ENCODE measurements at regions not wholly inside any gene's neighbourhood (a gene's known extent, or its start where the extent isn't known, plus 50 kb on each side); places are given as distances from the start of the nearest gene placed in this dataset.

DNA sequence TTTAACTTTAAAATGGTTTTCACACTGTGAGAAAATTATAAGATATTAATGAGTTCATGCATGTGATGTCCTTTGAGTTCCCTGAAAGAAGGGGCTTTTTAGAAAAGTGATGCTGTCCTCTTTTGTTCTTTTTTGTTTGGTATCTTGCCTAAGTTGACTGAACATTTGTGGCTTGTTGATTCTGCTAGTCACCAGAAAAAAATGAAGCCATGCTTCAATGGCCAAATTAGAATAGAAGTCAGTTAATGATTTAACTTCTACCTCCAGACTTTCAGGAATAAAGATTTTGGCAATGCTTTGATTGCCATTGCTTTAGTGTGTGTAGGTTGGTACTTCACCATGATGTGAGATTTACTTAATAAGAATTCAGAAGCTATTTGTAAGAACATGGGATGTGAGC, 260.6 kb upstream of the NECTIN3 start (continued):
- TF ChIP-seq SAFB2 (IDR thresholded peaks at IDR 0.05; ENCODE audit: borderline replicate concordance, low read depth, low read length, severe bottlenecking): no peak

DNA sequence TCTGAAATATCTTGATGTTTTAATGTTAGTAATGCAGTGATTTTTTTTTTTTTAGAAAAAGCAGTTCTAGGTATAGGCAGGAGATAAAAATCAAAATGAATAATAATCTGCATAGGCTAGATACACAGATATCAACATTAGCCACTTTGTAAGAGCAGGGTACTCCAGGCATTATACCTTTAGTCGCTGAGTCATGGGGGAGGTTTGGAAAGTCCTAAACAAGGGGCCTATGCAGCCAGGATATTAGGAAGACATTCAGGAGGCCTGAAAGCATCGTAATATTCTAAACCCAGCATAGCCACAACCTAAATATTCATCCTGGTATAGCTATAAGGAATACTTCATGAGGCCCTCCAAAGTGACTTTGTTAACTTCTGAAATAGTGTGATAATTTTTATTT, 258.1 kb upstream of the NECTIN3 start:
- H3K27me3 ChIP-seq (ENCODE audit: control insufficient read depth in 2 of 2, insufficient read depth in 2 of 2, low read length in 2 of 2): no peaks in the 10 kb centered on the region
- no peaks in the 10 kb centered on the region for H3K4me1 ChIP-seq (replicated peaks in 1 of 2; ENCODE audit: control insufficient read depth in 2 of 2, insufficient read depth in 2 of 2, low read length in 2 of 2)
- FAIRE-seq (no peak), ATAC-seq (no peak), DNase-seq (ENCODE audit: extremely low read depth in 1 of 4, low spot score in 3 of 4) (no peak)
- H2AFZ ChIP-seq (ENCODE audit: low read depth, low read length): no peak overlapping the region
- H3K36me3 ChIP-seq (ENCODE audit: control insufficient read depth, insufficient read depth, low read length): no peaks in the 10 kb centered on the region
- 0% methylated on average over 2 of the region's 2 CpGs for WGBS (ENCODE audit: insufficient coverage, low coverage, missing lambda C conversion rate)
- intact Hi-C loops (cut with micrococcal nuclease) (no loop called here), in situ Hi-C loops (cut with MboI) (no loop called here)
- no peak overlapping the region for H3K9ac ChIP-seq (ENCODE audit: insufficient read depth in 1 of 2, low read depth in 2 of 2, low read length in 2 of 2)
- no peak overlapping the region for H3K27ac ChIP-seq (ENCODE audit: extremely low read depth, low read depth, low read length)
- H3K4me2 ChIP-seq (ENCODE audit: insufficient read depth, low read length): no peak overlapping the region
- POLR2A ChIA-PET: no interaction called here
- no peak overlapping the region for H3K4me3 ChIP-seq
- H3K79me2 ChIP-seq (ENCODE audit: control insufficient read depth, insufficient read depth, low read length): no peaks in the 10 kb centered on the region
- H4K20me1 ChIP-seq (replicated peaks; ENCODE audit: control insufficient read depth, insufficient read depth, low read length): no peaks in the 10 kb centered on the region
- BruUV-seq (replicated peaks): no TSS peak
- no peaks in the 10 kb centered on the region for H3K9me1 ChIP-seq (ENCODE audit: control insufficient read depth, insufficient read depth, low read length)
- CTCF ChIA-PET (ENCODE audit: low intra/inter-chr PET ratio): no interaction called here
- no peaks in the 10 kb centered on the region for H3K9me3 ChIP-seq (replicated peaks; ENCODE audit: control insufficient read depth, insufficient read depth, low read depth, low read length)
- no peak for TF ChIP-seq SIN3A (IDR thresholded peaks at IDR 0.05; ENCODE audit: borderline replicate concordance in 2 of 2, control insufficient read depth in 1 of 2, low read depth in 2 of 2, low read length in 2 of 2)
- TF ChIP-seq, protein P1, sequence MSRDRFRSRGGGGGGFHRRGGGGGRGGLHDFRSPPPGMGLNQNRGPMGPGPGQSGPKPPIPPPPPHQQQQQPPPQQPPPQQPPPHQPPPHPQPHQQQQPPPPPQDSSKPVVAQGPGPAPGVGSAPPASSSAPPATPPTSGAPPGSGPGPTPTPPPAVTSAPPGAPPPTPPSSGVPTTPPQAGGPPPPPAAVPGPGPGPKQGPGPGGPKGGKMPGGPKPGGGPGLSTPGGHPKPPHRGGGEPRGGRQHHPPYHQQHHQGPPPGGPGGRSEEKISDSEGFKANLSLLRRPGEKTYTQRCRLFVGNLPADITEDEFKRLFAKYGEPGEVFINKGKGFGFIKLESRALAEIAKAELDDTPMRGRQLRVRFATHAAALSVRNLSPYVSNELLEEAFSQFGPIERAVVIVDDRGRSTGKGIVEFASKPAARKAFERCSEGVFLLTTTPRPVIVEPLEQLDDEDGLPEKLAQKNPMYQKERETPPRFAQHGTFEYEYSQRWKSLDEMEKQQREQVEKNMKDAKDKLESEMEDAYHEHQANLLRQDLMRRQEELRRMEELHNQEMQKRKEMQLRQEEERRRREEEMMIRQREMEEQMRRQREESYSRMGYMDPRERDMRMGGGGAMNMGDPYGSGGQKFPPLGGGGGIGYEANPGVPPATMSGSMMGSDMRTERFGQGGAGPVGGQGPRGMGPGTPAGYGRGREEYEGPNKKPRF (IDR thresholded peaks at IDR 0.05; ENCODE audit: low read depth, low read length): no peak
- TF ChIP-seq, protein P2, sequence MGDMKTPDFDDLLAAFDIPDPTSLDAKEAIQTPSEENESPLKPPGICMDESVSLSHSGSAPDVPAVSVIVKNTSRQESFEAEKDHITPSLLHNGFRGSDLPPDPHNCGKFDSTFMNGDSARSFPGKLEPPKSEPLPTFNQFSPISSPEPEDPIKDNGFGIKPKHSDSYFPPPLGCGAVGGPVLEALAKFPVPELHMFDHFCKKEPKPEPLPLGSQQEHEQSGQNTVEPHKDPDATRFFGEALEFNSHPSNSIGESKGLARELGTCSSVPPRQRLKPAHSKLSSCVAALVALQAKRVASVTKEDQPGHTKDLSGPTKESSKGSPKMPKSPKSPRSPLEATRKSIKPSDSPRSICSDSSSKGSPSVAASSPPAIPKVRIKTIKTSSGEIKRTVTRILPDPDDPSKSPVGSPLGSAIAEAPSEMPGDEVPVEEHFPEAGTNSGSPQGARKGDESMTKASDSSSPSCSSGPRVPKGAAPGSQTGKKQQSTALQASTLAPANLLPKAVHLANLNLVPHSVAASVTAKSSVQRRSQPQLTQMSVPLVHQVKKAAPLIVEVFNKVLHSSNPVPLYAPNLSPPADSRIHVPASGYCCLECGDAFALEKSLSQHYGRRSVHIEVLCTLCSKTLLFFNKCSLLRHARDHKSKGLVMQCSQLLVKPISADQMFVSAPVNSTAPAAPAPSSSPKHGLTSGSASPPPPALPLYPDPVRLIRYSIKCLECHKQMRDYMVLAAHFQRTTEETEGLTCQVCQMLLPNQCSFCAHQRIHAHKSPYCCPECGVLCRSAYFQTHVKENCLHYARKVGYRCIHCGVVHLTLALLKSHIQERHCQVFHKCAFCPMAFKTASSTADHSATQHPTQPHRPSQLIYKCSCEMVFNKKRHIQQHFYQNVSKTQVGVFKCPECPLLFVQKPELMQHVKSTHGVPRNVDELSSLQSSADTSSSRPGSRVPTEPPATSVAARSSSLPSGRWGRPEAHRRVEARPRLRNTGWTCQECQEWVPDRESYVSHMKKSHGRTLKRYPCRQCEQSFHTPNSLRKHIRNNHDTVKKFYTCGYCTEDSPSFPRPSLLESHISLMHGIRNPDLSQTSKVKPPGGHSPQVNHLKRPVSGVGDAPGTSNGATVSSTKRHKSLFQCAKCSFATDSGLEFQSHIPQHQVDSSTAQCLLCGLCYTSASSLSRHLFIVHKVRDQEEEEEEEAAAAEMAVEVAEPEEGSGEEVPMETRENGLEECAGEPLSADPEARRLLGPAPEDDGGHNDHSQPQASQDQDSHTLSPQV (IDR thresholded peaks at IDR 0.05): no peak
- TF ChIP-seq PHF8 (IDR thresholded peaks at IDR 0.05; ENCODE audit: borderline replicate concordance, low read length): no peak
- TF ChIP-seq ETV5 (CRISPR knock-in tag; IDR thresholded peaks at IDR 0.05; ENCODE audit: low read depth): no peak
- TF ChIP-seq, protein P3, sequence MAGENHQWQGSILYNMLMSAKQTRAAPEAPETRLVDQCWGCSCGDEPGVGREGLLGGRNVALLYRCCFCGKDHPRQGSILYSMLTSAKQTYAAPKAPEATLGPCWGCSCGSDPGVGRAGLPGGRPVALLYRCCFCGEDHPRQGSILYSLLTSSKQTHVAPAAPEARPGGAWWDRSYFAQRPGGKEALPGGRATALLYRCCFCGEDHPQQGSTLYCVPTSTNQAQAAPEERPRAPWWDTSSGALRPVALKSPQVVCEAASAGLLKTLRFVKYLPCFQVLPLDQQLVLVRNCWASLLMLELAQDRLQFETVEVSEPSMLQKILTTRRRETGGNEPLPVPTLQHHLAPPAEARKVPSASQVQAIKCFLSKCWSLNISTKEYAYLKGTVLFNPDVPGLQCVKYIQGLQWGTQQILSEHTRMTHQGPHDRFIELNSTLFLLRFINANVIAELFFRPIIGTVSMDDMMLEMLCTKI (IDR thresholded peaks at IDR 0.05; ENCODE audit: partially characterized antibody): no peak
- TF ChIP-seq MTF1 (CRISPR knock-in tag; IDR thresholded peaks at IDR 0.05; ENCODE audit: borderline replicate concordance): no peak
- TF ChIP-seq, protein P4, sequence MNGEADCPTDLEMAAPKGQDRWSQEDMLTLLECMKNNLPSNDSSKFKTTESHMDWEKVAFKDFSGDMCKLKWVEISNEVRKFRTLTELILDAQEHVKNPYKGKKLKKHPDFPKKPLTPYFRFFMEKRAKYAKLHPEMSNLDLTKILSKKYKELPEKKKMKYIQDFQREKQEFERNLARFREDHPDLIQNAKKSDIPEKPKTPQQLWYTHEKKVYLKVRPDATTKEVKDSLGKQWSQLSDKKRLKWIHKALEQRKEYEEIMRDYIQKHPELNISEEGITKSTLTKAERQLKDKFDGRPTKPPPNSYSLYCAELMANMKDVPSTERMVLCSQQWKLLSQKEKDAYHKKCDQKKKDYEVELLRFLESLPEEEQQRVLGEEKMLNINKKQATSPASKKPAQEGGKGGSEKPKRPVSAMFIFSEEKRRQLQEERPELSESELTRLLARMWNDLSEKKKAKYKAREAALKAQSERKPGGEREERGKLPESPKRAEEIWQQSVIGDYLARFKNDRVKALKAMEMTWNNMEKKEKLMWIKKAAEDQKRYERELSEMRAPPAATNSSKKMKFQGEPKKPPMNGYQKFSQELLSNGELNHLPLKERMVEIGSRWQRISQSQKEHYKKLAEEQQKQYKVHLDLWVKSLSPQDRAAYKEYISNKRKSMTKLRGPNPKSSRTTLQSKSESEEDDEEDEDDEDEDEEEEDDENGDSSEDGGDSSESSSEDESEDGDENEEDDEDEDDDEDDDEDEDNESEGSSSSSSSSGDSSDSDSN (IDR thresholded peaks at IDR 0.05; ENCODE audit: borderline replicate concordance in 1 of 2, low read depth in 2 of 2, low read length in 2 of 2): no peak

Measured in K562 (cell line).